ENCODE measurements at regions not wholly inside any gene's neighbourhood (a gene's known extent, or its start where the extent isn't known, plus 50 kb on each side); places are given as distances from the start of the nearest gene placed in this dataset.

- no peak for TF ChIP-seq CTCF (IDR thresholded peaks at IDR 0.05)
- TF ChIP-seq POLR2A (IDR thresholded peaks at IDR 0.05): no peak
Observed at GRCh38 chr13:43983373-43983772, 103.7 kb downstream of the LACC1 start.
